HuH-7 (cell line): ENCODE measurements at regions not wholly inside any gene's neighbourhood (a gene's known extent, or its start where the extent isn't known, plus 50 kb on each side); places are given as distances from the start of the nearest gene placed in this dataset.

Source experiments
- DNase-seq: peaks from one replicate; pipeline ENCODE4 v3.0.0; 2011; ENCODE audit warnings: low spot score

DNA sequence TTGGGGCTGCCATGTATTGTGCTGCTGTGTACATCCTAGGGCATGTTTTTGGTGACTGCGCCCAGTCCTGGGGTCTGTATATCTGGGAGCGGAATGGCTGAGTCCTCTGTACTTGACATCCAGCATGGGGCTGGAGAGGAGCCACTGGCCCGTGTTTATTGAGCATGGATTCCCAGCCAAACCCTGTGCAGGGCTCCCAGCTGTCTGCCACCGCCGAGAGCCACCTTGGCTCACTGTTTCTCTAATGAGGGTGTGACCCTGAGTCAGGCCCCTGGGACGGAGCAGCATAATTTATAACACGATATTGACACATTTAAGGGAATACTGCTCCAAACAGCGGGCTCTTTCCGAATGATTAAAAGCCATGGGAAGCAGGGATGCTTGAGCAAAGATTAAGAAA is 211.5 kb upstream of the PWP1 start:
- no peak for DNase-seq

DNA sequence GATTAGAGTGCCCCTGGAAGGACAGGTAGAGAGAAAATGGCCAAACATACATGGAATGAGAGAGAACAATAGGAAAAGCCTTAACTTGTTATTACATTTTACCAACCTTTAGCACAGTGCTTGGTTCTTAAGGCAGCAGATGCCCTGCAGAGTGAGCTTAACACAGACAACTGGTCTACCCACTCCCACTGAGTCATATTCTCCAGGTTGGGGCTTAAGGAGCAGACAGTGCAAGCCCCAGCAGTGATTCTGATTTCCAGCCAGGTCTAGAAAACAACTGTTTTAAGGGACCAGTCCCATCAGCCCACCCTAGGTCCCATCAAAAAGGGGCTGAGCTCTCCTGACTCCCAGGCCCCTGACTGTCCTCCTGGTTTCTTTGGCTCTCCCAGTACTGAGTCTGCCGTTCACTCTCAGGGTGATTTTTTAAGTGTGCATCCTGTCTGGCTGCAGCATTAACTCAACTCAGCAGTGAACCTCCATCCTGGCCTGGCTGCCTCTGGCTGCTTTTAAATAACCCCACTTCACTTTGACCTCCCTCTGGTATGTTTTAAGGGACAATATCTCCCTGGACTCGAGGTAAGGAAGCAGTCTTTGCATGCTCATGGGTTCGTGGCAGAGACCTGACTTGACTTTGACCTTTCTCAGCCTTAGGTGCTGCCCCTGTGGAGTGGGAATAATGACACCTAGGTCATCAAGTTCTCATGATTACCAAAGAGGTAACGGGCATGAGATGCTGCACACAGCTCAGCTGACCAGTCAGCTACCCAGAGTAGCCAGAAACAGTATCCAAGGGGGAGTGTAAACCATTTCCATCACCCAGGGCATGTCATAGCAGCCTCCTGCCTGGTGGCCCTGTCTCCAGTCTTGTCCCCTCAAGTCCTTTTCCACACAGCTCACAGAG is 210.7 kb upstream of the PWP1 start:
- no peak for DNase-seq

DNA sequence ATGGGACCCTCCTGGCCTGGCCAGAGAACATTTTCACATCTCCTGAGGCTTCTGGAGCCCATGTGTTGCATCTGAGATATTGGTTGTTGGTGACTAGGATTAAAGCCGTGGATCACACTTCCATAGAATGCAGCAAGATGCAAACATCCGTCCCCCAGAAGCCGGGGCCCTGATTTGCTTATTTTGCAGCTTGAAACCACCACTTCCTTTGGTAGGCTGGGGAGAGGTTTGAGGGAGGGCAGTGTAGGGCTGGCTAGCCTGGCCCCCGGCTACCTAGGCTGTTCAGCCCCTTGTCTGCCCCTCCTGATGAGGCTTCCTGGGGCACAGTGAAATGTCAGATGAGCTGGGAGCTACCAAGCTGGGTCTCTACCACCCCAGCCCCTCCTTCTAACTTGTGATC is 209.7 kb upstream of the PWP1 start:
- no peak for DNase-seq

DNA sequence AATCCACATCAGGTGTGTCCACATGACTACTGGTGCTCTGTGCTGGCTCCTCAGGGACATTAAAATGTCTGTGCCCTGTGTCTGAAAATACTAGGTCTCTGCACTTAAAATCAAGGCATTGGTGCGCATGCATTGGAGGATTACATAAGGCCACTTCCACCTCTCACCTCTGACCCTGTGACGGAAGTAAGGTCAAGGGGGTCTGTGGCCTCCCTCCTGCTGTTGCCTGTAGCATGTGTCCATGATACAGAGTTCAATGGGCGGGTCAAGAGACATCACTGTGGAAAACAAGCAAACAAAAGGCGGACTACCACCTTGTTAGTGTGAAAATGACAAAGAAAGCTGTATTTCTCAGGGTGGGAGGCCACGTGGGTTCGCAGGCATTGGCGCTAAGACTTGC is 208.6 kb upstream of the PWP1 start:
- DNase-seq, result no peak

DNA sequence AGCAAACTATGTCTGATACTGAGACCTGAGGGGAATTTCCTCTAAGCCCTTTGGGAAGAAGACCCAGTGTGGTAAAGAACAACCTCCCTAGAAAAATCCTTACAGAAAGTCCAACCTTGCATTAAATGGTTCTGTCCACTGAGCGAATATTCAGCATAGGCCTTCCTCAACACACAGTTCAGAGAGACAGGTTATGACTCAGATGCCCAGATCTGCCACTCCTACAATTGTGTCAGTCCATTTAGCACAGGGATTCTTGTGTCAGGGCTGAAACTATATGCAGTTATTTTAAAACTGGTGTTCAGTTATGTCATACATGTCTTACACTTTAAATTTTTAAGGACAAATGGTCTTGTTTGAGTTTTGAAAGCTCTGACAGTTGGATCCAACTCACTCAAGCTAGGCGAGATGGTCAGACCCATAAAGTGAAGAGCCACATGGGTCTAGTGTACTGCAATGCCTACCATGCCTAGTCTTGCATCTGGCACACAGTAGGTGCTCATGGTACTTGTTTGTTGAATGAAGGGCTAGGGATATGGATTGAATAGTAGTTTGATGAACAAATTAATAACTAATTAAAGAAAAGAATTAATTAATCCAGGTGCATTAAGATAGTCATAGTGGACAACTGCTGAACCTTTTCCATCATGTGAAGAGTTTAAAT is 207.5 kb upstream of the PWP1 start:
- no peak for DNase-seq

DNA sequence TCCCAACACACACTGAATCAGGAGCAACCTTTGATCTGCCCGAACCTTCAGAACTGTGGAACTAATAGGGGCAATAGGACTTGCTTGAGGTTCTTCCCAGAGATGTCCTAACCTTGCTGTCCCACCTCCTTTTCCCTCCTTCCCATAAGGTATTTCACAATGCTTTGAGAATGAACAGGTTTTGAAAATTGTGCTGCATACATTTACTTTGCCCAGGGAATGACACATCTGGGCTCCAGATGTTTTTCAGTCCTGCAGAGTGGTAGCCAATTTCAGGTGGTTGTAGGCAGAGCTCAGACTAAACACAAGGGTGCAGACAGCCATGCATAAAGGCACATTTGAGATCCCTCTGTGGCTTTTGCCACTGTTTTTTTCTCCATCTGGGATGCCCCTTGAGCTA is 206.7 kb upstream of the PWP1 start:
- DNase-seq, result no peak

DNA sequence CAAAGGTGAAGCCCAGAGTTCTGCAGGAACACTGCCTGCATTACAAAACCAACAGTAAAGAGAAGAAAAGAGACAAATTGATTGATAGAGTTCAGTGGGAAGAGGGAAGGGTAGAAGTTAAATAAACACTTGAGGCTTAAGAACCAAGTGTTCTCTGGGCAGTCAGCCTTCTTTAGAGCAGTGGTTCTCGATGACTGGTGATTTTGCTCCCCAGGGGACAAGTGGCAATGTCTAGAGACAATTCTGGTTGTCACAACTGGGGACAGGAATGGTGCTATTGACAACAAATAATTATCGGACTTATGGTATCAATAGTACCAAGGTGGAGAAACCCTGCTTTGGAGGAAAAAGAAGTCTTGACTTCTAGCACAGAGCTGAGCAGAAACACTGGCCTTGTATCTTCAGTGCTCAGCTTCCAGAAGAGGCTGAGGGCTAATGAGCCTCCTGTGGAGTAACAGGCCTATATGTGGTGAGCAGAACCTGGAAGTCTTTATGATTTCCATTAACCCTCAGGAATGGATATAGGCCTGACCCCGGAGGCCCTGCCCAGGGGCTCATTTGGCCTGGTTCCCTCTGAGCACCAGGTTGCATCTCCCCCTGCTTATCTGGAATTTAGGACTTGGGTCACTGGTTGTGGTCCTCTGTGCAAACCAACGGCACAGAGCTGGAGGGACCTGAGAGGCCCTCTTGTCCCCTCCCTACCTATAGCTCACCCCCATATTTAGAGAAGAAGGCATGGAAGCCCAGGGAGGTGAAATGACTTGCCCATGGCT is 204.6 kb upstream of the PWP1 start:
- no peak for DNase-seq

DNA sequence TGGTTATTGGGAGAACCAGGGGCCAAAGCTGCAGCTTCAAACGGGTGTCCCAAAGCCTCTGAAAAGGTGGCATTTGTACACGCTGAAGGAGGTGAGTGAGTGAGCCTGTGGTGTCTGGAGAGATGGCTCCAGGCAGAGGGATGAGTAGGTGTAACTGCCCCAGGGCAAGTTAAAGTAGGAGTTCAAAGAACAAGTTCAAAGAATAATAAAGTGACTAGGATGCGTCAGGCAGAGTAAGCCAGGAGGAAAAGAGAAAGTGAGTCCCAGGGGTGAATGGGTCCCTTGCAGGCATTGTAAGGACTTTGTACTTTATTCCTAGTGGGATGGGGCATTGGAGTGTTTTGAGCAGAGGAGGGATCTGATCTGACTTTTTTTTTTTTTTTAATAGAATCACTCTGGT is 201.4 kb upstream of the PWP1 start:
- DNase-seq, result no peak

DNA sequence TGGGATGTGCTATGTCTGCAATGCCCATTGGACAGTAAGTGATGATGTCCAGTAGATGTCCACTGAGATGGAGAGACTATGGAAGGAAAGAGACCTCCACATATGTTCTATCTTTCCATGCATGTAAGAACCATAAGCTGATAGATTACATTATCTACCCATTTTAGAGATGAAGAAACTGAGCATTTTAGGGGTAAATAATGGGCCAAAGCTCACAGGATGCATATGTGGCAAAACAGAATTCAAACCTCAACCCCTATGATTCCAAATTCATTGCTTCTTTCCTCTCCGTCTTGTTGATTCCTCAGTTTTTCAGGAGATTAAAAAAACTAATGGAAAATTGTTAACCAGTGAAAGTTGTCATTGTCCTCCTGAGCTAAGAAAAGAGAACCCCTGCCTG is 200.7 kb upstream of the PWP1 start:
- DNase-seq, result no peak

DNA sequence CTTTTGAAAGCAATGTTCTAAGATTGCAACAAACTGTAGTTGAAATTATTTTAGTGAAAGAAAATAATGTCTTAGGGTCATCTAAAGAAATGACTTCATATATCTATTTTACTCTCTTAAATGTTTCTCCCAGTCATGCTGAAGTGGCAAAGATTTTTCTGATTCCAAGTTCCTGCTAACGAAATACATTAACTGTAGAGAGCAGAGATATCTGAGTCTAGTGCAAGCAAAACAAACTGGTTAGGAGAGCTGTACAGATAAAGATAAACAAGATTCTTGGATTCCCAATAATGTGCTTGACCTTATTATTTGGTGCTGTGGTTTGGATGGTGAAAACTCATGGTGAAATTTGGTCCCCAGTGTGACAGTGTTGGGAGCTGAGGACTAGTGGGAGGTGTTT is 199.9 kb upstream of the PWP1 start:
- no peak for DNase-seq

DNA sequence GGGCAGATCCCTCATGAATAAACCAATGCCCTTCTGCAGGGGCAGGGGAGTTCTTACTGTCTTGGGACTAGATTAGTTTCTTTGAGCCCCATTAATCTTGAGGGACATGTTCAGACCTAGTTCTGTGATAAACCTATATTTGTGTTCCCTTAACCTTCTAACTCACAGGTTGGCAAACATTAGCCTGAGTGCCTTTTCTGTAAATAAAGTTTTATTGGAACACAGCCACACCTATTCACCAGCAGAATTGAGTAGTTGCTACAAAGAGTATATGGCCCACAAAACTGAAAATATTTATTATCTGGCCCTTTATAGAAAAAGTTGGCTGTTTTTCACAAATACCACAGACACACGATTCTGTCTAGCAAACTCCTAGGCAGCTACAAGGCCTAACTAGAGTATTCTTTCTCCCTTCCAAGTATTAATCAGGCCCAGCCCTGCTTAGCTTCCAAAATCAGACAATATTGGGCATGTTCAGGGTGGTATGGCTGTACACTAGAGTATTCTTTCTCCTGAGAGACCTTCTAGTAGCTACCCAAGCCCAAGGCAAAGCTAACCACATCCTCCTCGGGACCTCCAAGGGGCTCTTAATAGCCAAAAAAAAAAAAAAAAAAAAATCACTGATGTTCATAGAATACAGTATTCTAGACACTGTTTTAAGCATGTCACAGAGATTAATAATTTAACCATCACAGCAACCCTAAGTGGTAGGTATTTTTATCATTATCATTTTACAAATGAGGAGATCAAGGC is 199.3 kb upstream of the PWP1 start:
- no peak for DNase-seq

DNA sequence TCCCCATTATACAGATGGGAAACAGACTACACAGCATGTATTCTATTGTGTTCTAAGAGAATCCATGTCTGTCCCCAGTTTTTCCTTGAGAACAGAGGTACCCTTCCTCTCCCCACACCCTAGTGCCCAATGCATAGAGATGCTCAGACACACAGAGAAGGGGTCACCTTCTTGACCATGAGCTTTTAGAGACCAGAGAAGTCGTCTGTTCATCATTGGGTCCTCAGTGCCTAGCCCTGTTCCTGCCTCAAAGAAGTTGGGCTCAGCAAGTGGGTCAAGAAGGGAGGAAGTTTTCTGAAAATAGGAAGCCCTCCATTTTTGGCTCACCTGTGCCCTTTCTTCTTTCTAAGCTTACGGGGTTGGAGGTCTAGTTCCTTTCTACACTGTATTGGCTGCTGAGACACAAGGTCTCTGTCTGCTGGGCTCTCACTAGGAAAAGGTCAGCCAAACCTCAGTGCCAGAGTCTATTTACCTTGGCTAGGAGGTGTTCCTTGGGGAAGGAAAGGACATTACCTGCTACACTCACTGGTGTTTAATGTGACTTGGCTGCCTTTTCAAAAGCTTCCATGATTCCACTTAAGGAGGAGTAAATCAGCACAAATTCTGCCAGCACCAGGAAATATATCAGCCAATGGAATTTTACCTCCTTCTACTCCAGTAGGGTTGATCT is 198.5 kb upstream of the PWP1 start:
- no peak for DNase-seq

DNA sequence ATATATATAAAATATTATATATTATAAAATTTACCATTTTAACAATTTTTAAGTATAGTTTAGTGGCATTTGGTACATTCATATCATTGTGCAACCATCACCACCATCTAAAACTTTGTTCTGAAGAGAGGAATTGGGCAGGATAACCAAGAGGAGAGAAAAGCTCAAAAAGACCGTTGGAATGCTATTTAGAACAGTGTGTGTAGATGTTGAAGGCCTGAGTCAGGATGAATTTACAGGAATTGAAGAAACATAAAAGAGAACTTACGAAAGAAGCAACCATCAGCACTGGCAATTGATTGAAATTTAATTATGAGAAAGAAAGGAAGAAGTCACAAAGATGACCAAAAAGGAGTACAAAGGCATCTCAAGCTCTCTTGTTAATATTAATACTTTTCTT is 196.9 kb upstream of the PWP1 start:
- DNase-seq, result no peak

DNA sequence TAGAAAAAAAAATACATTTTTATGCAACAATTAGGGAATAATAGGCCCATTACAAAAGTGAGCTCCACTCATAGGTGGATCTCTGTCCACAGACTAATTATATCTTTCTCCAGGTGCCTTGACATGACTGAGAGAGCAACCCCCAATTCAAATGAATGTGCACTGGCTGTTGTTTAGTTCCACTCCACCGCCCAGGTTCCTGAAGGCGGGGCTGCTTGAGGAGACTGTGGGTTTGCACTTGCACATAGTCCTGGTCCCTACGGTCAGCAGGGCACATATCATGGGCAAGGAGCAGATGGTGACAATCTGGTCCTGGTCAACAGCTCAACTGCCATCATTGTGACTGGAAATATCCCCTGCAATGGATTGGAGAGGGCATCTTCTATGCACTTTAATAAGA is 195.6 kb upstream of the PWP1 start:
- no peak for DNase-seq

DNA sequence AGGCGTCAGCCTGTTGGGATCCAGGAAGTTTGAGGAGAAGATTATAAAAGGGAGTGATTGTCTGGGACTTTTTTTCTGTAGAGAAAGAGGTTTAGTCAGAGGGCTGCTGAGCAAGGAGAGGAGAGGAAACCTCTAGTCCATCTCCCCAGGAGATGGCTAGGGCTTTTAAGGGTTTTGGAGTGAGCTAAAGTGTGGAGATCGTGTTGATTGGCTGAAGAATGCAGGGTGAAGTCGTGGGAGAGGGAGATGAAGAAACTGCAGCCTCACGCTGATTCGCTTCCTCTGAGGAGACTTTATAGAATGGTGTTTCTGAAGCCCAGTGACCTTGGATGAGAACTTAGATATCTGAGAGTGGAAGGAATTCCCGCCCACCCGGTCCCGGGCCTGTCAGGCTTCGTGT is 193.7 kb upstream of the PWP1 start:
- DNase-seq, result no peak

DNA sequence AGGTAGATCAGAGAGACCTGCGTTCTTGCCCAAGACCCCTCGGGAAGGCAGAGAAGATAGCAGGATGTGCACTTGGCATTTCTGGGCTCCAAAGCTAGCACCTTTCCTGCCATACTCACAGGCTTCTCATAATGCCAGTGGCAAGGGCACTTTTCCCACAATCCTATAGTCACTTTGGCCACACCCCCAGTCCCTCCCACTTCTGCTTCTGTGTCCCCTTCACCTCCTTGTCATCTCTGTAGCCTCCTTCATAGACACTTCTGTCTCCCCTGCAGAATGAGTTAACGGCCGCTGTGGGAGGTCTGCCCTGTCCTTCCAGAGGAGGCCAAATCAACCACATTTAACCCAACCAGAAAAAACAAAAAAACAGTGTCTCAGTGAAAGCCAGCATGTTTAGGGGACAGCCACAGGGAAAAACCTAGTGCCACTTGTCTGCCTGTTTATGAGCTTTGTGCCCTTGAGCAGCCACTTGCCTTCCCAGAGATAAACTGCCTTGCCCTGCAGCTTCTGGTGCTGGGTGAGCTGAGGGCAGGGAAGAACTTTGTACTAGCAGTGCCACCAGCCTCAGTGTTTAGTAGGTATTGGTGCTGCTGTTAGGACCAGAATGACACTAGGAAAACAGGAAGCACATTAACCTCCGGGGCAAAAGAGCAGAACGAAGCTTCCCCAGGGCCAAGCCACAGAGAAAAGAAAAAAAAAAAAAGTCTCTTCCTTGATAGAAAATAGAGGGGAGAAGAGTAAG is 193.0 kb upstream of the PWP1 start:
- no peak for DNase-seq

DNA sequence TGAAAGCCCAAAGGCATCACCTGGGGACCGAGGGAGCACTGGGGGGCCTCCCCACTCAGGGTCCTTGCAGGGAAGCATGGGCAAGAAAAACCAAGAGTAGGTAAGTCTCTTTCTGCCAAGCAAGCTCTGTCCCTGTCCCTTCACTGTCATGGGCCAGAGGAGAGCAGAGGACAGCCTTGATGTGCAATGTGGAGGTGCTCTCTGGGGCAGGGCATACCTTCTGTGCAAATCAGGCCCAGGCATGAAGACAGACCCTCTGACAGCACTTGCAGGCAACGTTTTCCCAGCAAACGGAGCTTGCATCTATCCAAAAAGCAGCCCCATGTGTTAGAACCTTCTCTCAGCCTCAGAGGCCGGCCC is 192.5 kb upstream of the PWP1 start:
- DNase-seq, result no peak

DNA sequence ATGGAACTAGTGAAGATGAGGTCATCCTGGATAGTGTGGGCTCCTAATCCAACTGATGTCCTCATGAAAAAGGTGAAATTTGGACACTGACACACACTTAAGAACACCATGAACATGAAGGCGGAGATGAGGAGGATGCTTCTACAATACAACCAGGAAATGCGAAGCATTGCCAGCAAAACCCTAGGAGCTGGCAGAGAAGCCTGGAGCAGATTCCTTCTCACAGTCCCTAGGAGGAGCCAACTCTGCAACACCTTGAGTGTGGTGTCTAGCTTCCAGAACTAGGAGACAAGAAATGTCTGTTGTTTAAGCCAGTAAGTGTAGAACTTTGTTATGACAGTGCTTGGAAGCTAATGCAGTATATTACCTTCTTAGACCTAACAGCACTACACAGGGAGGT is 191.9 kb upstream of the PWP1 start:
- no peak for DNase-seq

DNA sequence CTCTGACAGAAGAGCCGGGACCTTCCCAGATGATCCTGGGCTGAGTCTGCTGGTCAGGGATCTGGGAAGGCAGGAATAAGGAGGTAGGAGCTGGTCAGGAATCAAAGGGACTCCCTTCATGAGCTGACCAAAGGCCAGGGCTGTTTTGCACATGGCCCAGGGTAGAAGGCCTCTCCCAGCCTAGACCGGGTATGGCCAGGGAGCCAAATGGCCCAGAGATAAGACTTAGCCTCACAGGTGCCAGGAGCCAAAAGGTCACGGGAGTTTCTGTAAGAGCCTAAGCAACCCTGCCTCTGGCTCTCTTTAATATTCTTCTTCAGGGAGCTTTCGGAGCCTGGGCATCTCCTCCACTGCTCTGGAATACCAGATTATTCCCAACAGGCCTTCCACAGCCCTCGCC is 191.3 kb upstream of the PWP1 start:
- DNase-seq, result no peak

DNA sequence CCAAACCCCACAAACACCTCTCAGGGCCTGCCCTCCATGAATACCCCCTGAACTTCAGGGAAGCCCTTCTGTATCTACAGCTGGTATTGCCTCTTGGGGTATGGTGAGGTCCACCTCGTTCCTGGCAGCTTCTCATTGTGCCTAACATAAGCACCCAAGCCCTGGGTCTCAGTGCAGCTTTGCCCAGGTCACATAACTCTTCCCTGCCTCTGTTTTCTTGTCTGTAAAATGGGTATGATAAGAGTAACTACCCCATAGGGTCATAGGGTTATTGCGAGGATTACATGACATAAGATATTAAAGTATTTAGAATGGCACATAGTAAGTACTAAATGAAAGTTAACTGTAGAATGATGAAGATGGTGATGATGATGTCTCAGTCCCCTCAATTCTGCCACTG is 190.0 kb upstream of the PWP1 start:
- DNase-seq, result no peak

DNA sequence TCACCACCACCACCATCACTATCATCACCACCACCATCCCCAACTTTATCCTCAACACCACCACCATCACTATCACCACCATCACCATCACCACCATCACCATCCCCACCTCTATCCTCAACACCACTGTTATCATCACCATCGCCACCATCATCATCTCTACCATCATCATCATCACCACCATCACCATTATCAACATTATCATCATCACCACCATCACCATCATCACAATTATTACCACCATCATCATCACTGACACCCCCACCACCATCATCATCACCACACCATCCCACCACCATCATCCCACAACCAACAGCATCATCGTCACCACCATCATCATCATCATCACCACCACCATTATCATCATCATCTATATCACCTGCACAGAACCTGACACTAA is 188.4 kb upstream of the PWP1 start:
- DNase-seq, result no peak
